ENCODE measurements at regions not wholly inside any gene's neighbourhood (a gene's known extent, or its start where the extent isn't known, plus 50 kb on each side); places are given as distances from the start of the nearest gene placed in this dataset.
"Not testable (repeated sequence)": the region's sequence is repeated elsewhere in the genome, so short reads cannot be mapped to it uniquely, and the experiment has no call there.

DNA sequence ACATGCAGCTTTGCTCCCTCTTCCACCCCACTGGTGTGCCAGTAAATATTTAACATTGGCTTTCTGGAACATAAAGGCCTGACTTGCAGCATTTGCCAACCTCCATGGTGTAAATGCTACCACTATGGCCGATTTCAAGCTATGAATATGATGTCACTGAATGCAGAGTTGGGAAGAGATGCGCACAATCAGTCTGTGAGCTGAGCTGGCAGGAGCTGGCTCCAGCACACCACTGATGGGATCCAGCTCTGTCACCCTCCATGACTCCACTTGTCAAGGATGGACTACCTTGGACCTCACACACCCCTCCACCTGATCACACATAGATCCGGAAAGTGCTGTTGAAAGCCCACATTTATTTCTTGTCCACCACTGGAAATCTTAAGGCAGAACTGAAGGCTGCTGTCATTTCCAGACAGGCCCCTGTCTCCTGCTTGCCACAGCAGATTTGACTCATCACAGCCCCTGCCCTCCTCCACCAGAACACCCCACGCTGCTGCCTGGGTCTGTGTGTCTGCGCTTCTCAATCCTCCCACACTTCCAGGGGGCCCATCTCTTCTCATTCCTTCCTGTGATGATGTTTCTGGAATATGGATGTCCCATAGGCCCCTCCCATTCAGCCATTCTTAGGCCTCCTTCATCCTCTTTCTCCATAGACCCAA is 82.2 kb upstream of the BCAR3 start:
- peaks cover 9 to 14% (median 10%) of the 10 kb centered on the region in 3 donors for H3K4me1 ChIP-seq (ENCODE audit: control insufficient read depth in 3 of 3, insufficient read depth in 3 of 3, low read length in 3 of 3)
- H3K9me3 ChIP-seq (ENCODE audit: control insufficient read depth in 3 of 3, low read length in 3 of 3) = no peaks in the 10 kb centered on the region
- no peak overlapping the region for H3K27ac ChIP-seq (ENCODE audit: low read depth, low read length)
- no peaks in the 10 kb centered on the region for H3K36me3 ChIP-seq (ENCODE audit: control insufficient read depth in 3 of 3, insufficient read depth in 3 of 3, low read length in 3 of 3)
- no peak overlapping the region for H3K9ac ChIP-seq (ENCODE audit: low read depth in 1 of 3, low read length in 3 of 3)
- H3K27me3 ChIP-seq (ENCODE audit: control insufficient read depth in 3 of 3, insufficient read depth in 3 of 3, low read length in 3 of 3) = peaks cover 0 to 2% (median 0%) of the 10 kb centered on the region in 3 donors
- no peak overlapping the region for H3K4me3 ChIP-seq (ENCODE audit: low read length in 3 of 3)

DNA sequence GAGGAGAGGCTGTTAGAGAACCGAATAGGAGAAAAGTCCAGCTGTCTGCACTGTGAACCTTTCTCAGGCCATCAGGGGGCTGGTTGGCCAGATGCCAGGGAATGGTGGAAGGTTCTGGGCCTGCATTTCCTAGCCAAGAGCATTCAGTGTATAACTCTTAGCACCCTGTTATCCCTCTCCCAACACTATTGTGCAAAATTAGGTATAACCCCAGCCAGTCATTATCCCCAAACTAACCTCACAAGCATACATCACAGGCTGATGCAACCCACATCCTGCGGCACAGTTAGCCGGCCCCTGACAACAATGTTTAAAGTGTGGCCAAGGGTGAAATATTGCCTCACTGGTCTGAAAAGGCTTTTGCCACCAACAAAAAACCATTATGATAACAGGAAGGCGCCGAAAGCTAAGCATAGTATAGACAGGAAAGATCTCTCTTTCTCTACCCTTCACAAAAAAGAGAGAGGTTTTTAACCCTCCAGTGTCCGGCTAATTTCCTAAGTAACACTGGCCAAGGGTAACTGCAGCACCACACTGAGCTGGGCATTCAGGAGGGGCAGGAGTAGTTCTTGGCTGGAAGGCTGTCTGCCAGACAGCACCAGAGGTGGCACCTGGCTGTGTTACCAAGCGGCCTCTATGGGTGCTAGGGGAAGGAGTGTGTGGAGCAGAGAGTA is 77.3 kb upstream of the BCAR3 start:
- no peaks in the 10 kb centered on the region for H3K36me3 ChIP-seq (ENCODE audit: control insufficient read depth in 3 of 3, insufficient read depth in 3 of 3, low read length in 3 of 3)
- no peaks in the 10 kb centered on the region for H3K27me3 ChIP-seq (ENCODE audit: control insufficient read depth in 3 of 3, insufficient read depth in 3 of 3, low read length in 3 of 3)
- H3K9ac ChIP-seq (ENCODE audit: low read depth in 1 of 3, low read length in 3 of 3) = no peak overlapping the region
- no peaks in the 10 kb centered on the region for H3K9me3 ChIP-seq (ENCODE audit: control insufficient read depth in 3 of 3, low read length in 3 of 3)
- H3K4me1 ChIP-seq (ENCODE audit: control insufficient read depth in 3 of 3, insufficient read depth in 3 of 3, low read length in 3 of 3) = peaks cover 4 to 24% (median 8%) of the 10 kb centered on the region in 3 donors
- H3K4me3 ChIP-seq (ENCODE audit: low read length in 3 of 3) = no peak overlapping the region
- H3K27ac ChIP-seq (ENCODE audit: low read depth, low read length) = no peak overlapping the region

DNA sequence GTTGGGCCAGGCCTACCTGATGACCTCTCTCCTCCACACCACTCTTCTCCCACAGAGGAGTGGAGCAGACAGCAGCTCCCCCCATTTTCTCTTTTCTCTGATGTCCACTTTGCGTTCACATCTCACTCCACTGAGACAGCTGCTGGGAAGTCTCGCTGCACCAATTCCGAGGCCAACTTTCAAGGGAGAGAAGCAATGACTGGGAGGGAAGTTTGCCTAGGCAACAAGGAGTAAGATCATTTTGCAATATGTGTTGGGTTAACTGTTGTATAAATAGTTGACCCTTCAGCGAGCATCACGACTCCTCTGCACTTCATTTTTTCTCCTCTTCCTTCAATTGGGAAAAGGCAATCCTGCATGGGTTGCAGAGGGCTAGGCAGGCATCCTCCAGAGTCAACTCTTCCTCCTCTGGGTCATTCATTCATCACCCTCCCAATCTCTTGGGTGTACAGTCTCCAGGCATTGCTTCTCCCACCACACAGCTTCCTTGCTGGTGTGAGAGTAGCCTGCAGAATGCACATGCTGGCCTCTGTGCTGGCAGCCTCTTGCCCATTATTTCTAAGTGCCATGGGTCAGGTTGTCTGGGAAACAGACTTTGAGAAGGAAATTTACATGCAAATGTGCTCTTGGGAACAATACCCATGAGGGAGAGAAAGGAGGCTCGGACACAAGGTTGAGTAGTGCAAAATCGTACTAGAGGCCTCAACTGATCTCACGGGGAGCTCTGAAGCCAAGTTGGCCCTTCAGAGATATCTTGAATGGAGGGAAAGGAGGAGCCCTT is 75.8 kb upstream of the BCAR3 start:
- Histone ChIP-seq H3K27me3 (ENCODE audit: control insufficient read depth in 3 of 3, insufficient read depth in 3 of 3, low read length in 3 of 3) (no peaks in the 10 kb centered on the region), H3K9ac (ENCODE audit: low read depth in 1 of 3, low read length in 3 of 3) (no peak overlapping the region), H3K4me3 (ENCODE audit: low read length in 3 of 3) (no peak overlapping the region), H3K4me1 (ENCODE audit: control insufficient read depth in 3 of 3, insufficient read depth in 3 of 3, low read length in 3 of 3) (peaks cover 6 to 35% (median 15%) of the 10 kb centered on the region in 3 donors), H3K27ac (ENCODE audit: low read depth, low read length) (no peak overlapping the region), H3K9me3 (ENCODE audit: control insufficient read depth in 3 of 3, low read length in 3 of 3) (no peaks in the 10 kb centered on the region), H3K36me3 (ENCODE audit: control insufficient read depth in 3 of 3, insufficient read depth in 3 of 3, low read length in 3 of 3) (no peaks in the 10 kb centered on the region)

DNA sequence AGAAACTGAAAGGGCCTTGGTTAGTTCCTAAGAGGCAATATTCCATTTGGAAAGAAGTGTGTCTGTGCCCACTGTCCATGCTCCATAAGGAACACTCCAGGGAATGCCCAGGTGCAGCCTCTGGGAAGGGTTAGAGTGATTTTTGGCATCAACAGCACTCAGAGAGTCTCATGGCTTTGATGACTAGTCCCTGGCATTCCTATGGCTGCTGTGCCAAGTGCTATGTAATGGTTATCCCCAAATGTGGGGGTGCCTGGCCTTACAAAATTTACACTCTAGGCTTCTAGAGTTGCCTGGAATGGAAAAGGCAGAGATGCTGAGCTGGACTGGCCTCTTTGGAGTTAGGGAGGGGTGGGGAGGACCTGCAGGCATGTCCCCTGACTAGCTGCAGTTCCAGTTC is 75.0 kb upstream of the BCAR3 start:
- H3K36me3 ChIP-seq (ENCODE audit: control insufficient read depth in 3 of 3, insufficient read depth in 3 of 3, low read length in 3 of 3) = no peaks in the 10 kb centered on the region
- no peaks in the 10 kb centered on the region for H3K9me3 ChIP-seq (ENCODE audit: control insufficient read depth in 3 of 3, low read length in 3 of 3)
- H3K4me1 ChIP-seq (ENCODE audit: control insufficient read depth in 3 of 3, insufficient read depth in 3 of 3, low read length in 3 of 3) = peaks cover 12 to 43% (median 23%) of the 10 kb centered on the region in 3 donors

DNA sequence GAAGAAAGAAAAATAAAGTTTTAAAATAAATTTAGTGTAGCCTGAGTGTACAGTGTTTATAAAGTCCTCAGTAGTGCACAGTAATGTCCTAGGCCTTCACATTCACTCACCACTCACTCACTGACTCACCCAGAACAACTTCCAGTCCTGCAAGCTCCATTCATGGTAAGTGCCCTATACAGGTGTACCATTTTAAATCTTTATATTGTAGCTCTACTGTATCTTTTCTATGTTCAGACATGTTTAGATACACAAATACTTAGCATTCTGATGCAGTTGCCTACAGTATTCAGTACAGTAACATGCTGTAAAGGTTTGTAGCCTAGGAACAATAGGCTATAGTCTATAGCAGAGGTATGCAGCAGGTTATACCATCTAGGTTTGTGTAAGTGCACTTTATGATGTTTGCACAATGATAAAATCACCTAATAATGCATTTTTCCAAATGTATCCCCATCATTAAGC is 73.6 kb upstream of the BCAR3 start:
- H3K4me1 ChIP-seq (ENCODE audit: control insufficient read depth in 3 of 3, insufficient read depth in 3 of 3, low read length in 3 of 3) = peaks cover 23 to 57% (median 36%) of the 10 kb centered on the region in 3 donors
- not testable (repeated sequence) for H3K4me3 ChIP-seq (ENCODE audit: low read length in 3 of 3); H3K27me3 ChIP-seq (ENCODE audit: control insufficient read depth in 3 of 3, insufficient read depth in 3 of 3, low read length in 3 of 3); H3K36me3 ChIP-seq (ENCODE audit: control insufficient read depth in 3 of 3, insufficient read depth in 3 of 3, low read length in 3 of 3); H3K27ac ChIP-seq (ENCODE audit: low read depth, low read length); H3K9ac ChIP-seq (ENCODE audit: low read depth in 1 of 3, low read length in 3 of 3); H3K9me3 ChIP-seq (ENCODE audit: control insufficient read depth in 3 of 3, low read length in 3 of 3)

More for the DNA sequence above, 75.0 kb upstream of the BCAR3 start:
- H3K4me3 ChIP-seq (ENCODE audit: low read length in 3 of 3) = no peak overlapping the region
- no peak overlapping the region for H3K9ac ChIP-seq (ENCODE audit: low read depth in 1 of 3, low read length in 3 of 3)
- H3K27ac ChIP-seq (ENCODE audit: low read depth, low read length) = no peak overlapping the region
- H3K27me3 ChIP-seq (ENCODE audit: control insufficient read depth in 3 of 3, insufficient read depth in 3 of 3, low read length in 3 of 3) = no peaks in the 10 kb centered on the region

DNA sequence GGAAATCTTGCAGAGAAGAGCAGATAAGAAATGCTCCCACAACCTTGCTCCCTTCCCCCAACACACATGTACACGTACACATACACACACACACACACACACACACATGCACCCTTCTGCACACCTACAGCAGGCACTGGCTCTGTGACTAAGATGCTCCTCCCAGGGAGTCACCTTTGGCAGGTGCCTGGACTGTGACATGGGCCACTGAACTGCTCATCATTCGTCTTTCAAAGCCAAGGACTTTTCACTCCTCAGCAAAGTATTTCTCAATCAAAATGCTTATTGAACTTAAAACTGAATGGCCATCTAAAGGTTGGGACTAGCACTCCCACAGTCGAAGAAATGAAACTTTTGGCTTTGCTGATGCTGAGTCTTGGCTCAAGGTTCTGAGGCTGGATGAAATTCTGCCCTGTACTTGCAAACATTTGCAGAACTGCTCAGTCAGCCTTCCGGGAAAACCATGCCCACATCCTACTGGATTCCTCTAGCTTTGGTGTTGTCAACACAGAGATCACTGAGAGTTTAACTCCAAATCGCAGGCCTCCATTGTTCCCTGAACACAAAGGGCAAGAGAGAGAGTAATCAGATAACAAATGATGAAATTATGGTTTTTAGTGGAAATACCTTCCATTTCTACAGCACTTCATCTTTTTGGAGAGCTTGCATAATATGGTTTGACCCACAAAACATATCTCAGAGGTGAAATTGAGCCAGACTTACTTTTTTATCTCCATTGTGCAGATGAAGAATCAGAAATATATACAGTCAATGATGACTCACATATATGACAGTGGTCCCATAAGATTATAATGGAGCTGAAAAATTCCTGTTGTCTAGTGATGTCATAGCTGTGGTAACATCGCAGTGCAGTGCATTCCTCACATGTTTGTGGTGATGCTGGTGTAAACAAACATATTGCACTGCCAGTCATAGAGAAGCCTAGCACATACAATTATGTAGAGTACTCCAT is 72.4 kb upstream of the BCAR3 start:
- Histone ChIP-seq H3K27me3 (ENCODE audit: control insufficient read depth in 3 of 3, insufficient read depth in 3 of 3, low read length in 3 of 3) (no peaks in the 10 kb centered on the region), H3K9ac (ENCODE audit: low read depth in 1 of 3, low read length in 3 of 3) (no peak overlapping the region), H3K27ac (ENCODE audit: low read depth, low read length) (no peak overlapping the region), H3K9me3 (ENCODE audit: control insufficient read depth in 3 of 3, low read length in 3 of 3) (no peaks in the 10 kb centered on the region), H3K4me3 (ENCODE audit: low read length in 3 of 3) (no peak overlapping the region), H3K36me3 (ENCODE audit: control insufficient read depth in 3 of 3, insufficient read depth in 3 of 3, low read length in 3 of 3) (no peaks in the 10 kb centered on the region), H3K4me1 (ENCODE audit: control insufficient read depth in 3 of 3, insufficient read depth in 3 of 3, low read length in 3 of 3) (peaks cover 23 to 60% (median 41%) of the 10 kb centered on the region in 3 donors)

DNA sequence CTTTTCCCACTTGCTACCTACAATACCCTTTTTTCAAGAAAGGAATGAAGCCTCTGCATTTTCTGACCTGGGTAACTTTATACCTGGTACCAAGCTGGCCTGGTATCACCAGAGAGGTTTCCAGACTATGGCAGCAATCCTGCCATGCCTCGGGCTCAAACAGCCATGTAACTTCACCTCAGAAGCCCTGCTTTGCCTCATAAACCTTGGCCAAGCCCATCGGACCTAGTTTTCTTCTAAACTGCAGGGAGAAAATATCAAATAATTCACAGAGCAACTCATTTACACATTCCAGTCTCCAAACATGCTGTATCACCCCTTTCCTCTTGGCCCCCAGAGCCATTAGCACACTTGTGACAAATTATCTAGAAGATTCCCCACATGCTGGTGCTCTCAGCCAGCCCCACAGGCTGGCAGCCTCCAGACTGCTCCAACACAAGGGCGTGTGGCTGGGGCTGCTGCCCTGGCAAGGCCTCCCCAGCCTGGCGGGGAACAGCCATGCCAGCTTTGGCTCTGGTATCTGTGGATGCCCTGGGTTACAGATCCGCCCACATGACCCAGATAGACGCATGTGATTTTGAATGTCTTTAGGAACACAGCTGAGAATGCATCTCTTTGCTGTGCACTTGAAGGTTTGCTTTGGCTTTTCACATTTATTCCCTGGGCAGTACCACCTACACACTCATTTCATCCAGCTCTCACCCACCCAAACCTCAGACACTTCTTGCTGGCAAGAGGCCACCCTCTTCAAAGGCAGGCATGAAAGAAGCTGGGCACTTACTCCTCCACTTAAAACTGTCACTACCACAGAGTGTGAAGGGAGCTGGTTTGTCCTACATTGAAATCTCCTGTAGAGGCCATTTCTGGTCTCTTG is 70.0 kb upstream of the BCAR3 start:
- Histone ChIP-seq H3K9me3 (ENCODE audit: control insufficient read depth in 3 of 3, low read length in 3 of 3) (peaks cover 0 to 3% (median 2%) of the 10 kb centered on the region in 3 donors), H3K27me3 (ENCODE audit: control insufficient read depth in 3 of 3, insufficient read depth in 3 of 3, low read length in 3 of 3) (no peaks in the 10 kb centered on the region), H3K9ac (ENCODE audit: low read depth in 1 of 3, low read length in 3 of 3) (no peak overlapping the region), H3K27ac (ENCODE audit: low read depth, low read length) (peak overlapping the region; percentile 43), H3K4me3 (ENCODE audit: low read length in 3 of 3) (no peak overlapping the region), H3K36me3 (ENCODE audit: control insufficient read depth in 3 of 3, insufficient read depth in 3 of 3, low read length in 3 of 3) (no peaks in the 10 kb centered on the region), H3K4me1 (ENCODE audit: control insufficient read depth in 3 of 3, insufficient read depth in 3 of 3, low read length in 3 of 3) (peaks cover 19 to 45% (median 37%) of the 10 kb centered on the region in 3 donors)

DNA sequence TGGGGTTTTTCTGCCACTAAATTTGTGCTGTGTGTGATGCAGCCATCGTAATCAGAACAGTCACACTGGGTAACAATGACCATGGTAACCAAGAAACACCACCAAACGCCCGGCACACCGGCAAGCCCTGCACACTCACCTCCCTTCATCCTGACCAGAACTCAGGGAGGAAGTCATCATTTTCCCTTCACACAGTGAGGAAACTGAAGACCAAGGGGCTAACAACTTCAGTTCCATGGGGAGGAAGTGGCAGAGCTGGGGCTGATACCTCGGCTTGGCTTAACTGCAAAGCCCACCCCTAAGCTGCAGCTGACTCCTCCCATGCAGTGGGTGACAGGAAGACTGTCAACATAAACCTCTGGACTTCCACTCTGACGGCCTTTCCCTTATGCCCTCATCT is 69.3 kb upstream of the BCAR3 start:
- Histone ChIP-seq H3K36me3 (ENCODE audit: control insufficient read depth in 3 of 3, insufficient read depth in 3 of 3, low read length in 3 of 3) (no peaks in the 10 kb centered on the region), H3K27me3 (ENCODE audit: control insufficient read depth in 3 of 3, insufficient read depth in 3 of 3, low read length in 3 of 3) (no peaks in the 10 kb centered on the region), H3K4me3 (ENCODE audit: low read length in 3 of 3) (no peak overlapping the region), H3K9me3 (ENCODE audit: control insufficient read depth in 3 of 3, low read length in 3 of 3) (peaks cover 0 to 3% (median 2%) of the 10 kb centered on the region in 3 donors), H3K27ac (ENCODE audit: low read depth, low read length) (peak overlapping the region; percentile 43), H3K9ac (ENCODE audit: low read depth in 1 of 3, low read length in 3 of 3) (peak overlapping the region in 1 of 3 donors; percentile 14), H3K4me1 (ENCODE audit: control insufficient read depth in 3 of 3, insufficient read depth in 3 of 3, low read length in 3 of 3) (peaks cover 19 to 43% (median 34%) of the 10 kb centered on the region in 3 donors)

All from skeletal muscle tissue (tissue), 3 donors.